Peyer's patch (tissue), 4 donors: ENCODE measurements at regions not wholly inside any gene's neighbourhood (a gene's known extent, or its start where the extent isn't known, plus 50 kb on each side); places are given as distances from the start of the nearest gene placed in this dataset.

ENCODE experiments used
- CTCF ChIP-seq, 6 experiments: fragments of 450-650 bp in 4 of 6; fragments of 200-600 bp in 2 of 6; sonication (generic) in 1 of 6; IDR thresholded peaks; one replicate each; pipeline ENCODE4 v1.5.1; 2017 to 2019; ENCODE audit warnings: antibody characterized with exemption in 6 of 6, mild to moderate bottlenecking in 3 of 6, moderate library complexity in 1 of 6
- POLR2A ChIP-seq, 2 donors: fragments of 450-650 bp; IDR thresholded peaks; one replicate each; pipeline ENCODE4 v1.5.1; 2017; ENCODE audit warnings: antibody characterized with exemption in 2 of 2, mild to moderate bottlenecking in 2 of 2, moderate library complexity in 2 of 2

- TF ChIP-seq CTCF (IDR thresholded peaks at IDR 0.05) (no peak), POLR2A (IDR thresholded peaks at IDR 0.05) (no peak)
Observed at GRCh38 chr13:61536433-61536832, 120.8 kb upstream of the PCDH20 start.
